H1 (cell line): ENCODE measurements at regions not wholly inside any gene's neighbourhood (a gene's known extent, or its start where the extent isn't known, plus 50 kb on each side); places are given as distances from the start of the nearest gene placed in this dataset.

Experiments
- BRCA1 ChIP-seq: IDR thresholded peaks from 2 replicates; pipeline ENCODE4 v1.6.1; 2012; ENCODE audit warnings: low read depth, low read length, improper control_type of control experiment
- EP300 ChIP-seq, 2 experiments: IDR thresholded peaks; 1 replicate in 1 of 2; 2 replicates in 1 of 2; pipeline ENCODE4 v1.6.1; 2011 to 2012; ENCODE audit warnings: low read depth in 2 of 2, low read length in 2 of 2, mild to moderate bottlenecking in 2 of 2, borderline replicate concordance in 1 of 2, inconsistent platforms in 1 of 2, moderate library complexity in 1 of 2
- EZH2 ChIP-seq: fragments of 200-600 bp; sonication (generic); IDR thresholded peaks from 2 replicates; pipeline ENCODE4 v1.7.1; 2012; ENCODE audit warnings: low read depth, mild to moderate bottlenecking, moderate library complexity, low read length, inconsistent platforms; ENCODE audit not compliant: severe bottlenecking
- HDAC6 ChIP-seq: IDR thresholded peaks from one replicate; pipeline ENCODE4 v1.7.1; 2012; ENCODE audit warnings: low read depth, mild to moderate bottlenecking, inconsistent platforms, low read length, moderate library complexity
- KDM5A ChIP-seq: fragments of 200-600 bp; IDR thresholded peaks from 2 replicates; pipeline ENCODE4 v1.7.1; 2012; ENCODE audit warnings: mild to moderate bottlenecking, low read length, inconsistent platforms, mixed read lengths
- POLR2A ChIP-seq, 2 experiments: IDR thresholded peaks; 1 replicate in 1 of 2; 2 replicates in 1 of 2; pipeline ENCODE4 v1.6.1; 2011; ENCODE audit warnings: low read depth in 2 of 2, low read length in 2 of 2, mild to moderate bottlenecking in 2 of 2; ENCODE audit errors: control extremely low read depth in 1 of 2
- POLR2AphosphoS5 ChIP-seq: IDR thresholded peaks from 2 replicates; pipeline ENCODE4 v1.6.1; 2011; ENCODE audit warnings: low read depth, low read length
- RAD21 ChIP-seq, 2 experiments: IDR thresholded peaks in 1 of 2; conservative IDR thresholded peaks in 1 of 2; 2 replicates each; pipeline ENCODE4 v1.6.1; 2011; ENCODE audit warnings: low read depth in 2 of 2, low read length in 2 of 2, improper control_type of control experiment in 1 of 2, inconsistent platforms in 1 of 2, mild to moderate bottlenecking in 1 of 2, moderate library complexity in 1 of 2
- TAF1 ChIP-seq: IDR thresholded peaks from 2 replicates; pipeline ENCODE4 v1.6.1; 2011; ENCODE audit warnings: mild to moderate bottlenecking, low read depth, low read length
- TF ChIP-seq, protein P1 (sequence below), 3 experiments: IDR thresholded peaks; 1 replicate in 2 of 3; 2 replicates in 1 of 3; pipeline versions ENCODE4 v1.5.1 to v1.6.1; 2011; ENCODE audit warnings: low read length in 3 of 3, mild to moderate bottlenecking in 3 of 3, inconsistent platforms in 2 of 3, low read depth in 1 of 3, moderate library complexity in 1 of 3; ENCODE audit not compliant: insufficient read depth in 1 of 3; ENCODE audit errors: control extremely low read depth in 1 of 3
- TF ChIP-seq, protein P2 (sequence below): IDR thresholded peaks from 2 replicates; pipeline ENCODE4 v1.6.1; 2011; ENCODE audit warnings: low read depth, mild to moderate bottlenecking, low read length; ENCODE audit not compliant: insufficient read depth

- TF ChIP-seq, protein P1, sequence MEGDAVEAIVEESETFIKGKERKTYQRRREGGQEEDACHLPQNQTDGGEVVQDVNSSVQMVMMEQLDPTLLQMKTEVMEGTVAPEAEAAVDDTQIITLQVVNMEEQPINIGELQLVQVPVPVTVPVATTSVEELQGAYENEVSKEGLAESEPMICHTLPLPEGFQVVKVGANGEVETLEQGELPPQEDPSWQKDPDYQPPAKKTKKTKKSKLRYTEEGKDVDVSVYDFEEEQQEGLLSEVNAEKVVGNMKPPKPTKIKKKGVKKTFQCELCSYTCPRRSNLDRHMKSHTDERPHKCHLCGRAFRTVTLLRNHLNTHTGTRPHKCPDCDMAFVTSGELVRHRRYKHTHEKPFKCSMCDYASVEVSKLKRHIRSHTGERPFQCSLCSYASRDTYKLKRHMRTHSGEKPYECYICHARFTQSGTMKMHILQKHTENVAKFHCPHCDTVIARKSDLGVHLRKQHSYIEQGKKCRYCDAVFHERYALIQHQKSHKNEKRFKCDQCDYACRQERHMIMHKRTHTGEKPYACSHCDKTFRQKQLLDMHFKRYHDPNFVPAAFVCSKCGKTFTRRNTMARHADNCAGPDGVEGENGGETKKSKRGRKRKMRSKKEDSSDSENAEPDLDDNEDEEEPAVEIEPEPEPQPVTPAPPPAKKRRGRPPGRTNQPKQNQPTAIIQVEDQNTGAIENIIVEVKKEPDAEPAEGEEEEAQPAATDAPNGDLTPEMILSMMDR (IDR thresholded peaks at IDR 0.05; ENCODE audit: control extremely low read depth in 1 of 3, insufficient read depth in 1 of 3, low read depth in 1 of 3, low read length in 3 of 3), result no peak
- TF ChIP-seq BRCA1, result no peak
- TF ChIP-seq POLR2A (IDR thresholded peaks at IDR 0.05; ENCODE audit: control extremely low read depth in 1 of 2, low read depth in 2 of 2, low read length in 2 of 2), result no peak
- no peak for TF ChIP-seq POLR2AphosphoS5
- no peak for TF ChIP-seq HDAC6
- no peak for TF ChIP-seq EP300 (IDR thresholded peaks at IDR 0.05; ENCODE audit: borderline replicate concordance in 1 of 2, low read depth in 2 of 2, low read length in 2 of 2)
- no peak for TF ChIP-seq EZH2
- no peak for TF ChIP-seq KDM5A
- TF ChIP-seq, protein P2, sequence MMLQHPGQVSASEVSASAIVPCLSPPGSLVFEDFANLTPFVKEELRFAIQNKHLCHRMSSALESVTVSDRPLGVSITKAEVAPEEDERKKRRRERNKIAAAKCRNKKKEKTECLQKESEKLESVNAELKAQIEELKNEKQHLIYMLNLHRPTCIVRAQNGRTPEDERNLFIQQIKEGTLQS, result no peak
- TF ChIP-seq RAD21 (IDR thresholded peaks at IDR 0.05 in 1 of 2, conservative IDR thresholded peaks at IDR 0.05 in 1 of 2; ENCODE audit: low read depth in 2 of 2, low read length in 2 of 2), result no peak
- no peak for TF ChIP-seq TAF1
These were observed 474.0 kb downstream of the LTN1 start for GRCh38 chr21:28518630-28519029.
